Midbrain (tissue), 1 donor: ENCODE measurements at regions not wholly inside any gene's neighbourhood (a gene's known extent, or its start where the extent isn't known, plus 50 kb on each side); places are given as distances from the start of the nearest gene placed in this dataset.
A peak's percentile ranks its signal among the peaks of the same experiment; 100 is the strongest.

ENCODE experiments used
- DNase-seq: peaks from one replicate; lab custom pipeline; 2025; lab: John Stamatoyannopoulos, UW

DNA sequence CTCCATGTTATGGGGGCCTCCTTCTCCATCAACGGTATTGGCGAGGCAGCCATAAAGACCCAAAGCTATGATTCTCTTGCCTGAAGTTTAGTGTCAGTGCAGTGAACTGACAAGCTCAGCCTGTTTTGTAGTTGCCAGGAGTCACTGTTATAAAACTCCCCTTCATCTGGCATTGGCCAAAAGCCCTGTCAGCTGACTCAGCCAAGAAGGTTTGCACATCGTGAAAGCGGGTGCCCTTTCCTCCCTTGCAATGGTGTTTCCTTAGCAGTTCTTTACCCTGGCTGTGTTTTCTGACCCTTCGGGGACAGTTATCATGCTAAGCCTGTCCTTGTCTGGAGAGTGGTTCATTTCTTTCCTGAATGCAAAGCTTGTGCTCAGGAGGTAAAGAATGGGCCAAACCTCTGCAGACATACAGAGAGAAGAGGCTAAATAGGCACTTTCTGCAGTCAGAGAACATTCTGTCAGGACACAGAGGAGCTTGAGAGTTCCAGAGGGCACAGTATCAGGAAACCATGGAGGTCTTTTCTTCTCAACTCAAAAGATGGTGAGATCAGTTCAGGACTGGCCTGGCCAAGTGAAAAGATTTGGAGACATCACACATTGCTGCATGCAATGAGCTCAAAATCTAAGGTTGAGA lies 414.2 kb downstream of the ZNF521 start:
- DNase-seq, result peak; percentile 32

DNA sequence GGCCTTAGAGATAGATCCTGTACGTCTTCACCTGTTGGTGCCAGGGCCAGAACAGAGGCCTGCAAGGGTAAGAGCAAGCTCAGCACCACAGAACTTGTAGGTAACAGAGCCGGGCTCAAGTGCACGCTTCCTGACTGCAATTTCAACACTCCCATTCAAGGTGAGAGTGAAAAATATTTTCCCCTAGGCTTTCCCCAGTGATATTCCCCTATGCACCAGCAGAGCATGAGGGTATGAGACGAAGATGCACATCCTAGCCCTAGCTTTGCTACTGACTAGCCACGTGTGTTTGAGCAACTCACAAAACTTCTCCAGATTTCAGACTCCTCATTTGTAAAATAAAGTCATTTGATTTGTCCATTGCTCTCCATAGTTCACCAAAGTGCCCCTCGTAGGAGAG lies 411.6 kb downstream of the ZNF521 start:
- DNase-seq, result no peak

DNA sequence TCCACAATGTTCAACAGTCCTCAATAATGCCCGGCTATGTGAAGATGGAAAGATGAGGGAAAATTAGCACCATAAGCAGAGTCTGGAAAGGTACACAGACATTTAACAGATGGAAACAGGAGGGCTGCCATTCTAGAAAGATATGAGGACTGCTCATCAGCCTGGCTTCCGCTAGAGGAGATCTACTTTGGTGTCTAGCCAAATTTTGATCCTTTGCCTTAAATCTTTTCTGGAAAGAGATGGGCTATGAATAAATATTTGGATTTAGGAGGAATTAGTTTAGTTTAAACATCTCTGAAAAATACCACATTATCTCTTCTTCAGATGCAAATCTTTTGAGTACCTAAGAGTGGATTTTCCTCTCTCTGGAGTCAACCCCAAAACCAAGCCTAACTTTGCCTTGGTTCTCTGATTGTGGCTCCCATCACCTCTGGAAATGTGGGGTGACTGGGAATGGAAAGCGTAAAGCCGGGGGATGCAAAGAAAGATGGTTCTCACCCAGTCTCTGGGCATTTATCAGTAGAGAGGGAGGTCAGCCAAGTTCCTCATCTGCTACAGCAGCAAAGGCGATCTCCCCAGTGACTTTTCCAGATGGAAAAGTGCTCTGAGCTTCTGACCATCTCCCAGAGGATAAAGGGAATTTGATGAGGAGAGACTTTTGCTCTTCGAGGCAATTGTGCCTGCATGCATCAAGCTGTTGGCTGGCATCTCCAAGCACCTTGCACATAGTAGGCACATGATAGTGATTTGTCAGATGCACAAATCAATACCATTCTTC lies 410.6 kb downstream of the ZNF521 start:
- DNase-seq, result no peak

DNA sequence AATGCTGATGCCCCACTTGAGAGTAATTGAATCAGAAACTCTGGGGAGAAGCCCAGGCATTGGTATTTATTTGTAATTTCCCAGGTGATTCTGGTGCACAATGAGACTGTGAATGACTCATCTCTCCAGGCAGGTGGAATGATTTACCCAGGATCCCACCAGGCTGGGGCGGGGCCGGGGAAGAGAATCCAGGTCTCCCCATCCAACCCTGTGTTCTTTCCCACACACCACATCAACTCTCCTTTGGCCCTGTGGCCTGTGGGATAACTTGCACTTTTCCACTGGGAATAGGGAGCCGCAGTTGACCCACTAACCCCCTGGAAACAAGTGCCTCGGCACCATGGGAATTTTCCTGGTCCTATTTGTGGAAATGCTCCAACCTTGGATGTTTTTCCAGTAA lies 409.8 kb downstream of the ZNF521 start:
- no peak for DNase-seq

DNA sequence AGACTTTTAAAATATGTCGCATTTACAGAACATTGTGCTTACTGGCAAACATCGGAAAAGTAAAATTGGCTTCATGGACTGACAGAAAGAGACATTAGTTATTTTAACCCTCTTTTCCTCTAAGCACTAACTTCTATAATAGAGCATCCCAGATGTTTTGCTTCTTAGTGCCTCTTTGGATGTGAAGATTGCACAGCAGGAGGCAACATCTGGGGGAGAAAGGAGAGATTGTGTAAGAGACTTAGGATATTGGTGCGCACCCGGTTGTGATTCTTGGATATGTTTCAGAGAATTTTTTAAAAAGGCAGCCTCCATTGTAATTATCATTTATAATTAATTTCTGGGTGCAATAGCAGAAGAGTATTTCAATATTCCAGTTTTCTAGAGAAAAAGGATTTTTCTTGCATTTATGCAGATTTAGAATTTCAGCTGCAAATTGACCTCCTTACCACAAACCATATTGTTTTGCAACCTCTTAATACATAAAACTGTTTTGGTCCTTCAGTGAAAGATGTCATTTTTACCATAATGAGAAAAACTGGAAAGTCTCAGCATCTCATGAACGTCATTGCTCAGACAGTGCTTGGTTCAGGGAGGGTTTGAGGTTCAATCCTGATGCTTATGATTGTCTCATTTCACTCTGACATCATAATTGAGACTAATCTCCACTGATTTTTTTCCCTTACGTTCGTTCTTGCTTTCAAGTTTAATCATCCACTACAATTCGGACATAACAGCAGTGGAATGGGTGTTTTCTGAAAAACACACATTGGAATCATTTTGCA lies 404.3 kb downstream of the ZNF521 start:
- no peak for DNase-seq

DNA sequence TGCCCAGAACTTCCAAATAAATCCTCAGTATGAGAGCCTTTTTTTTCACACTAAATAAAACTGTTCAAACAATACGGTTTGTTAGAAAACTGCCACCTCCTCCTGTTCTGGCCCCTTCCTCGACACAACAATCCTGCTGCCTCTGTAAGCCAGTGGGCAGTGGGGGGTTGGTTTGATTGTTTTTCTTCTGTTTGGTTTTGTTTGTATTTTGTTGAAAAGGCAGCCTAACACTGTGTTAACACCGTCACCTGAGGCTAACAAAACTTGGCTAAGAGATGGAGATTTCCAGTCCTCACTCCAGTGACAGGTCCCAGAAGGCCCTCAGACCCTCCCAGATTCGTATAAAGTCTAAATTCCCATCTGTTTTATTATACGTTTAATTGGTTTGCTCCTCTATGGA lies 402.1 kb downstream of the ZNF521 start:
- no peak for DNase-seq

DNA sequence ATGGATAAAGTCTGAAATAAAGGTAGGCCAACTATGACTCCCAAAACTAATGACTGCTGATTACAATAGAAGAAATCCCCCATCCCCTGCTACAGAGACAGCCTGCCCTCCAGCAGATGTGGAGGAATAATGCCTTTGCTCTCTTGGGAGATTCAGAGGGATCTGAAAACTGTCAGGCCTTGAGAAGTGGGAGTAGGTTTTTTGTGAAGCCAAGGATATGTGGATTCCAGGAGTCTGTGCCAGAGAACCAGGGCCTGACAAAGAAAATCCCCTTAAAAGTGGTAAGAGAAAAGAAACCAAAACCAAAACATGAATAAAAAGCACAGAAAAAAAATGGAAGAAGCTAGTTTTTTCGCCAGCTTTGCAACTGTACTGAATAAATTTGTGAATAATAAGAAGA lies 397.6 kb downstream of the ZNF521 start:
- DNase-seq, result no peak

DNA sequence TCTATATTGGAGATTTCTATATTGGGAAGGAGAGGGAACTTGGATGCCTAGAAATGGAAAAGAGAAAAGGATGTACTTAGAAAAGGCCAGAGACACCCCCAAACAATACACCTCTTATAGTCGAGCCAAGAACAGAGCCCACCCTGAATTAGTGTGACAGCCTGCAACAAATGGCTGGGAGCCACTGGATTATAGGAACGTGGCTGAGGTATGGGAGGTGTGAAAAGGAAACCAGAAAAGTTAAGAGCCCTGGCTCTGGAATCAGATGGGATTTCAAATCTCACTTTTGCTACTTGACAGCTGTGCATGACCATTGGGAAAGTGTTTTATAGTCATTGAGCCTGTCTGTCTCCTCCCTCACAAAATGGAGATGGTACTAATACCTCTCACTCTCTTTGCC lies 394.0 kb downstream of the ZNF521 start:
- DNase-seq, result no peak

DNA sequence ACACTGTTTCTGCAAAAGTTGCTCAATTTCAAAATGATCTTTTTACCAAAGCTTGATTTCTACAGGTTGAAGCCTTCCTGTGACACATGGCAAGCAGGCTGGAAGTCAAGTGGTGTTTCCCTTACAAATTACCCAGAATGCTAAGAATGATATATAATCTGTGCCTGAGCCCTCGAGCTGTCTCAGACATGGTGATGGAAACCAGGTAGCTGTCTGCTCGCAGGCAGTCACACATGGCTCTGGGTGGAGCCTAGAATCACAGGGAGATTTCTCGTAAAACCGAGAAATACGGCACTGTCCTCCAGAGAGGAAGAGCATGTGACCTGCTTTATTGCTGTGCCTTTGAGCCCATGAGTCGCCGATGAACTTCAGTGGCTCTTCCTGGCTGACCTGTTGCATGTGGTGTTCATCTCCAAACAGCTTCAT lies 392.9 kb downstream of the ZNF521 start:
- DNase-seq, result no peak

DNA sequence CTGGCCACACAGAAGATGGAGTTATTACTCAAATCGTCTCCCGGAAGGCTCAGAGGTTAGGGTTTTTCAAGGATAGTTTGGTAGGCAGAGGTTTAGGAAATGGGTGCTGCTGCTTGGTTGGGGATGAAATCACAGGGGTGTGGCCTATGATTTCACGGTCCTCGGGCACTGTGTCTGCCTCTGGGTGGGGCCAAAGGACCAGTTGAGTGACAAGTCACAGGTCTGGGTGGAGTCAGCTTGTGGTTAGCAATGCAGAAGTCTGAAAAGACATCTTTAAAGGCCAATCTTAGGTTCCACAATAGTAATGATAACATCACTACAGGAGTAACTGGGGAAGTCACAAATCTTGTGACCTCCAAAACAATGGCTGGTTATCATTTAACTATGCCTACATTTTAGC lies 387.8 kb downstream of the ZNF521 start:
- DNase-seq, result no peak

DNA sequence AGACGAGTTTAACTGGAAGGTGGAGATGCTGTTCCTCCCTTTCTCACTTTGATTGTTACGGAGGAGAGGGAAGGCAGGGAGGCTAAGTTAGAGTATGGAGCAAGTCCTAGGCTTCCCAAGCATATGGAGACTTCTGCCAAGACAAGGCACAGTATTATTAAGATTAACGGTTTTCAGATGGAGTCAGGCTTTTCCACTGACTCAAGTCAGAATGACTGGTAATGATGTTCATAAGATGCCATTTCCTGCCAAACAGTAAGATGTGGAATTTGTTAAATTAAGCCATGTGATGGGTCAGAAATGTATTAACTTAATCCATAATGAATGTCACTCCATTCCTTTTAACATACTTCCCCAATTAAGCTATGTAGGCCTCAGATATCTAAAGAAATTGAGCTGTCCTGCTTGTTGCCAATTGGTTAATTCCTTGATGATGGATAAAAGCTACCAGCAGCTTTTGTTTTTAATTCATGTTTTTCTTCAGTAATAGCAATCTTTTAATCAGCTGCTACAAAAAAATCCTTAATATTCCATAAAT lies 383.7 kb downstream of the ZNF521 start:
- DNase-seq, result no peak

DNA sequence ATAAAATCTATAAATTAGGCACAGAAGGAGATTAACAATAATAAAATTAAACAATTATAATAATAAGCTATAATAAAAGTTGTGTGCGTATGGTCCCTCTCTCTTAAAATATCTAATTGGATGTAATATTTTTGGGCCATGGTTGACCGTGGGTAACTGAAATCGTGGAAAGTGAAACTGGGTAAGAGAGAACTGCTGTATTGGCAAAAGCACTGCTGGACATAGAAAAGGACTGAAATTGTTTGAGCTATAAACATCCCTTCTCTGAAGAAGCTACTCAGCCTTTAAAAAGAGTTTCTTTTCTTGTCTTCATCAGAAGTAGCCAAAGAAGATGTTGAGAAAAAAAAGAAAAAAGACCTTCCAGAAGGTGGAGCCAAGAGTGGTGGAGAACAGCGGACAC lies 379.4 kb downstream of the ZNF521 start:
- DNase-seq, result no peak

DNA sequence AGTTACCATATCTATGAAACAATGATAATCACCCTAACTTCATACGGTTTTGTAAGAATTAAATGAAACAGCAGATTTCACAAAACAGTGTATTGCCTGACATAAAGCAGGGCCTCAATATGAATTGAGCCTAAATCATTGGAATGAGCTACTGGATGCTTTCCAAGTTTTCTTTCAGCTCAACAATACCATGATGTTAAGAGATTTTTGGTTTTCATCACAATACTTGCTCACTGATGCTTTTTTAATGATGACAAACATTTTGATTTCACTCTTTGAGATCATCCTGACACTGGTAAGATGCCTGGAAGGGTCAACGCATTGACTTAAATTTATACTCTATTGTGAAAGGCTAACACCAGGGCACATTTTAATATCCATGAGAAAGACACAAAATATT lies 377.5 kb downstream of the ZNF521 start:
- no peak for DNase-seq

DNA sequence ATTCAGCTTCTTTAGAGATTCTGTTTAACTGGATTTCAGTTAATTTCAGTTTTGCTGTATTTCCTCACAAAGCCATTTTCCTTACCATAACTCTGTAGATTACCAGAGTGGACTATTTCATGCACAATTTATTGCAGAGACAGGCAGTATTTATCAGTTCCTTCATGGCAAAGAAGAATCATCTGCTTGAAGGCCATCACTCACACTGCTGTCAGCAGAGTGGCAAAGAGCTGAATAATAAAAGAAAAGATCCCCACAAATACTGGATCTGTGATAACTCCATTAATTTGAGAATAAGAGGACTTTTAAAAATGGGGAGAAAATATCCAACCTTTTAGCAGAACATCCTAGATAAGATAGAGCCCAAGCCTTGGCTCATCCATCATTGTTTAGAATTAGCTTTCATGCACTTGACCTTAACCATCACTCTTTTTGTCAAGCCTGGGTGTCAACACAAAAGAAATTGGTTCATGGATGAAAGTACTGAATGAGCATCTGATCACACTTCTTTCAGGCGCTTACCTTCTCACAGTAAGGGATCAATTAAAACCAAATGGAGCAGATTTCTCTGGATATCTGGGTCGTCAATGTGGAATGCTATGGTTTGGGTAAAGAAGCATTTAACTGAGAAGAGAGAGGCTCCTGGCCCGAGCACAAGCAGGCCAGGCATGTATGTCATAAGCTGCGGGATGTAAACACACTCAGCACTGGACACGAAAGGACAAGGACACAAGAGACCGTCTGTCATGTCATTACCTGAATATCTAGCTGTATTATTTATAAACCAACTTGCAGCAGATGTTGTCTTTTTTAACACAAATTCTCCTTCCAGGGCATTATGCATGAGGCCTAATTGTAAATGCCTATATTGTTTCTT lies 376.2 kb downstream of the ZNF521 start:
- no peak for DNase-seq

DNA sequence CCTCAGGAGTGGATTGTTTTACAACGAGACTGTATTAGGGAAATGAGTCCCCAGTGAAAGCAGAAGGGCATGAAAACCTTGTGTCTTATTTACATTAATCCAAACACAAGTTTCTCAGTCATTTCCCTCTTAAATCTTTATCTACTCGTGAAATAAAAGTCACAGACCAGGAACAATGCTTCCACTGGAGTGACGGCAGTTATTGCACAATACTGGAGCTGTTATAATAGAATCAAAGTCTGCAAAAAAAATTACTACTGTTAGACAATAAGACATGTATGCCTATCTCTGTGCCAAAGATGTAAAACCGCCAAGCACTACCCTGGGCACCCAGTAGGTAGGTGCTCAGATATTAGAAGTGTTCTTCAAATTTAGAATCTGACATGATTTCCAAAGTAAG lies 375.5 kb downstream of the ZNF521 start:
- no peak for DNase-seq

DNA sequence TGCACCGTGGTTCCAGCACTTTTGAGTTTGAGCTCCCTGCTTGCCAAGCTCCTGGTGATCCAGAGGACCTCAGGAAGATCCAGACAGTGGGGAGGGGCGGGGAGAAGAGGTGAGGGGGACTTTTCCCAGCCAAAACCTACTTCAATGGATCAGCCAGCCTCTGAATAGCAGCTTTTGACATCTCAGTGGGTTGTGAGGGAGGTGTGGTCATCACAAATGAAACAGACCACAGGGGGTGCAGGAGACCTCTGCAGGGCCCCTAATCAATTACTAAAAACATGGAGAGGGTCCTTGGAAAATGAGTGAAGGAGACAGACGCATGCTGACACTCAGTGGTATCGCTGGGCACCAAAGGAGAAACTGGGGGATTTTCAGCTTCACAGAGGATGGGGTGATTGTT lies 372.7 kb downstream of the ZNF521 start:
- no peak for DNase-seq

DNA sequence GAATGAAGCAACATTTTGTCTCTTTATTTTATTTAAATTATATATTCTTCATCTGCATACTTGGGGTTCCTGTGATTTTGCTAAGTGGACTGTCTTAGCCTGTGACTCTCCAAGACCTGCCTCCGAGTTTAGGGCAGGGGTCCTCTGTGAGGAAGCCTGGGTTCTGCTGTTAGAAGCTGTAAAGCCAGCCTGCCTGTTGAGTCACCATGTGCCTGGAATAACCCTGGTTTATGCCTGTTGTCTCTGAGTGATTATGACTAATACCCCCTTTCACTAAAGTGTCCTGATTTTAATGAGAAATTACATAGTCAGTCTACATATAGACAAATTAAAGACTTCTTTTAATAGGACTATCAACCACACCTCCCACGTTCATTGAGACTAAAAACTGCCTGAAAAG lies 369.1 kb downstream of the ZNF521 start:
- DNase-seq, result no peak

DNA sequence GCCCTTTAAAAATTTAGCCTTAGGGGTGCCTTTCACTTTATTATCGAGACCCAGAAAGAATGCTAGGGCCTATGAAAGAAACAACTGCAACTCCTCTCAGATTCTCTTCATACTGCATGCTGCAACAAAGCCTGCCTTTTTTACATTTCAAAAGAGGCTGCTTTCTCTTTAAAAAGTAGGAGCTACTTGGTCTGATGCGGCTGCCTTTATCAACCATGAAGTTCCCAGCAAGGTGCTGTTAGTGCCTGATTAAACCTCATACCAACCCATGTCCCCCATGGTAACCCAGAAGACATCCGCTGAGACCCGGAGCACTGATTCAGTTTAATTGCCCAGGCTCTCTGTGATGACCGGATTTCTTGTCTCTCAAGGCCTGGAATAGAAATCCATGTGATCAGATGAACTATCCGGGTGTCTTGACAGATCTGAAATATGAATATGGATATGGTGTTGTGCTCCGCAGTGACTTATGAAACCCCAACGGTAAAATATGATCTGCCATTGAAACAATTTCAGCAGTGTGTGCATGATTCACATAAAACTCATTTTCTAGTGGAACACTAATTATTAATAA lies 368.3 kb downstream of the ZNF521 start:
- no peak for DNase-seq

DNA sequence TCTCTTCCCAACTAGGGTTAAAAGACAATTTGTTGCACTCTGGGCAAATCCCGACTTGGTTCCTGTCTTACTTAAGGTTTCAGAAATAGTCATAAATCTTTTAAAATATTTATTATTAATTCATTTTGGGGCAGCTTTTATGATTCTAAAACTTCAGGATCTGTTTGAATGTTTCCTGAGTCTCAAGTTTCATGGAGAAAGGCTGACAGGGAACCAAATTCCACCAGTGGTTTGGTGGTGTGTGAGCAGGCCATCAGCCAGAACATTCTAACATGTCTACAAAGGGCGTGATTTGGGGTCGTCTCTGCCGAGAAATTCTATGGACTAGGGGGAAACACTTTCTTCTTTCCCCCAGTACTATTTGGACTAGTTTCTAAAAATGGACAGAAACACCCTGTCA lies 366.4 kb downstream of the ZNF521 start:
- no peak for DNase-seq

DNA sequence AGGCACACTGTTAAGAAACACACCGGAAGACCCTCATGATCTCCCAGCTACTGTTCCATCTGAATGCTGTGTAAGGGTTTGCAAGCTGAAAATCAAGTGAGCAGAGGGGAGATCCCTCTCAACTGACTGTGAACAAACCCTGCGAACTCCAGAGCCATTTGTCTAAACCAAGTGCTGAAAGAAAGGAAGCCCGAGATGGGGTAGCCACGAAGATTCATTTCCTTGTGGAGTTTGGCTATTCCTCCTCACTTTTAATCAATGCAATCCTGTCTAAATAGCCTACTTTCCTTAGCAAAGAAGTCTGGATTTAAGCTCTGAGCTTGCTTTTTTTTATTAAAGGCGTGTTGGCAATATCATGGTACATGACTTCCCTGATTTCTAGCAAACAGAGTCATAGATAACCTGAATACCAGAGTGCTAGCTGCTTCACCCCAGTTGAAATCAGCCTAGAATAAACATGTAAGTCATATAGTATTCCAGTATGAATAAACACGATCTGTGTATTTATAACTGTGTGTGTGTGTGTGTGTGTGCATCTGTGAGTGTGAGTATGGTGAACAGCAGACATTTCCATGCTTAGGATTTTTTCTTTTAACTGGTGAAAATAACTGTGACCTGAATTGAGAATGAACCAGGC lies 365.2 kb downstream of the ZNF521 start:
- DNase-seq, result no peak
